ENCODE measurements at regions not wholly inside any gene's neighbourhood (a gene's known extent, or its start where the extent isn't known, plus 50 kb on each side); places are given as distances from the start of the nearest gene placed in this dataset.
"Not testable (repeated sequence)": the region's sequence is repeated elsewhere in the genome, so short reads cannot be mapped to it uniquely, and the experiment has no call there.

DNA sequence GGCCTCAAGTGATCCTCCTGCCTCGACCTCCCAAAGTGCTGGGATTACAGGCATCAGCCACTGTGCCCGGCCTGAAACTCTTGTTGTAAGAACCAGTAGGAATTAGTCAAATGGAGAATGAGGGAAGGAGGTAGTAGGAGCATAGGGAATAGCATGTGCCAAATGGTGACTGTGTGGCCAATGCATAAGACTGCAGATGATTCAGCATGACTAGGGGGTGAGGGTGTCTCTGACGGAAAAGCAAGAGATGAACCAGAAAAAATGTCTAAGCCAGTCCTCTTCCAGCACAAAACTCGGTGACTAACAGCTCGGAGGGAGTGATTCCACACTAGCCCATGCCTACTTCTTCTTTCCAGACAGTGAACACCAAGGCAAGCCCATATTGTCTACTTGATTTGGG, 58.2 kb upstream of the DUSP21 start:
- Mint-ChIP-seq H3K27ac (ENCODE audit: unreplicated experiment) (no peak overlapping the region), H3K9me3 (ENCODE audit: unreplicated experiment) (no peaks in the 10 kb centered on the region), H3K36me3 (ENCODE audit: low read depth, unreplicated experiment) (no peaks in the 10 kb centered on the region), H3K4me1 (ENCODE audit: unreplicated experiment) (no peaks in the 10 kb centered on the region), H3K27me3 (ENCODE audit: unreplicated experiment) (no peaks in the 10 kb centered on the region), H3K4me3 (ENCODE audit: unreplicated experiment) (no peak overlapping the region)
- TF ChIP-seq, protein P1, sequence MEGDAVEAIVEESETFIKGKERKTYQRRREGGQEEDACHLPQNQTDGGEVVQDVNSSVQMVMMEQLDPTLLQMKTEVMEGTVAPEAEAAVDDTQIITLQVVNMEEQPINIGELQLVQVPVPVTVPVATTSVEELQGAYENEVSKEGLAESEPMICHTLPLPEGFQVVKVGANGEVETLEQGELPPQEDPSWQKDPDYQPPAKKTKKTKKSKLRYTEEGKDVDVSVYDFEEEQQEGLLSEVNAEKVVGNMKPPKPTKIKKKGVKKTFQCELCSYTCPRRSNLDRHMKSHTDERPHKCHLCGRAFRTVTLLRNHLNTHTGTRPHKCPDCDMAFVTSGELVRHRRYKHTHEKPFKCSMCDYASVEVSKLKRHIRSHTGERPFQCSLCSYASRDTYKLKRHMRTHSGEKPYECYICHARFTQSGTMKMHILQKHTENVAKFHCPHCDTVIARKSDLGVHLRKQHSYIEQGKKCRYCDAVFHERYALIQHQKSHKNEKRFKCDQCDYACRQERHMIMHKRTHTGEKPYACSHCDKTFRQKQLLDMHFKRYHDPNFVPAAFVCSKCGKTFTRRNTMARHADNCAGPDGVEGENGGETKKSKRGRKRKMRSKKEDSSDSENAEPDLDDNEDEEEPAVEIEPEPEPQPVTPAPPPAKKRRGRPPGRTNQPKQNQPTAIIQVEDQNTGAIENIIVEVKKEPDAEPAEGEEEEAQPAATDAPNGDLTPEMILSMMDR (IDR thresholded peaks at IDR 0.05; ENCODE audit: unreplicated experiment) = no peak
- DNase-seq (ENCODE audit: low spot score) = no peak

DNA sequence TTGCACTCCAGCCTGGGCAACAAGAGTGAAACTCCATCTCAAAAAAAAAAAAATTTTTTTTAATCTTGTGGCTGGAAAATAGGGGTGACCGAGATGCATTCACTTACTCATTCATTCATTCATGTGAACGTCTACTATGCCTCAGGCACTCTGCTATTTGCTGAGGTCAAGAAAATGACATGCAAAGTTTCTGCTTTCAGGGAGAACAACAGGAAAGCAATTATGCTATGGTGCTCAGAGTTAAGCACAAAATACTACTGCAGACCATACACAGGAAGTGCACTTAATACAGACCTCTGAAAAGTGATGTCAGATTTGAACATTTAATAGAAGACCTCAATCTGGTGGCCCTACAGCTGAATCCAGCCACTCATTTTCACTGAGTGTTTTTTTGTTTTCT, 59.6 kb upstream of the DUSP21 start:
- TF ChIP-seq, protein P1 (IDR thresholded peaks at IDR 0.05; ENCODE audit: unreplicated experiment) = no peak
- DNase-seq (ENCODE audit: low spot score) = no peak
- H3K4me1 Mint-ChIP-seq (ENCODE audit: unreplicated experiment) = no peaks in the 10 kb centered on the region
- no peak overlapping the region for H3K27ac Mint-ChIP-seq (ENCODE audit: unreplicated experiment)
- H3K36me3 Mint-ChIP-seq (ENCODE audit: low read depth, unreplicated experiment) = no peaks in the 10 kb centered on the region
- H3K4me3 Mint-ChIP-seq (ENCODE audit: unreplicated experiment) = no peak overlapping the region
- H3K9me3 Mint-ChIP-seq (ENCODE audit: unreplicated experiment) = no peaks in the 10 kb centered on the region
- H3K27me3 Mint-ChIP-seq (ENCODE audit: unreplicated experiment) = no peaks in the 10 kb centered on the region

- no peaks in the 10 kb centered on the region for H3K4me1 Mint-ChIP-seq (ENCODE audit: unreplicated experiment)
- TF ChIP-seq, protein P1 (IDR thresholded peaks at IDR 0.05; ENCODE audit: unreplicated experiment) = no peak
- no peaks in the 10 kb centered on the region for H3K9me3 Mint-ChIP-seq (ENCODE audit: unreplicated experiment)
- H3K27me3 Mint-ChIP-seq (ENCODE audit: unreplicated experiment) = no peaks in the 10 kb centered on the region
- no peak for DNase-seq (ENCODE audit: low spot score)
- H3K27ac Mint-ChIP-seq (ENCODE audit: unreplicated experiment) = no peak overlapping the region
- H3K4me3 Mint-ChIP-seq (ENCODE audit: unreplicated experiment) = no peak overlapping the region
- H3K36me3 Mint-ChIP-seq (ENCODE audit: low read depth, unreplicated experiment) = no peaks in the 10 kb centered on the region
Measured at GRCh38 chrX:44778254-44778653, 65.6 kb upstream of the DUSP21 start.

DNA sequence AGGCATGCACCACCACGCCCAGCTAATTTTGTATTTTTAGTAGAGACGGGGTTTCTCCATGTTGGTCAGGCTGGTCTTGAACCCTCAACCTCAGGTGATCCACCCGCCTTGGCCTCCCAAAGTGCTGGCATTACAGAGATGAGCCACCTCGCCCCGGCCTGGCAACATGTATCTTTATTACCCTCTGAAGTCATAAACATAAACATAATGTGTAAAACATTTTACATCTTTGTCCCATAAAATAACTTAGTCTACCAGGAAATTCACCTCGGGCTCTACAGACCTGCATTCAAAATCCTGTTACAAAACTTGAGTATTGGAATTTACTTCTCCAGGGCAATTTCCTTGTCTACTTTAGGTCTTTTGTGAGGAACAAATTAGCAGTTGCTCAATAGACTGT, 68.1 kb upstream of the DUSP21 start:
- Mint-ChIP-seq H3K9me3 (ENCODE audit: unreplicated experiment) (no peaks in the 10 kb centered on the region), H3K4me3 (ENCODE audit: unreplicated experiment) (no peak overlapping the region), H3K4me1 (ENCODE audit: unreplicated experiment) (no peaks in the 10 kb centered on the region), H3K36me3 (ENCODE audit: low read depth, unreplicated experiment) (no peaks in the 10 kb centered on the region), H3K27ac (ENCODE audit: unreplicated experiment) (no peak overlapping the region), H3K27me3 (ENCODE audit: unreplicated experiment) (no peaks in the 10 kb centered on the region)
- no peak for DNase-seq (ENCODE audit: low spot score)
- TF ChIP-seq, protein P1 (IDR thresholded peaks at IDR 0.05; ENCODE audit: unreplicated experiment) = no peak

GRCh38 chrX:44774066-44774465, 69.8 kb upstream of the DUSP21 start:
- H3K27ac Mint-ChIP-seq (ENCODE audit: unreplicated experiment); H3K27me3 Mint-ChIP-seq (ENCODE audit: unreplicated experiment); DNase-seq (ENCODE audit: low spot score); H3K4me1 Mint-ChIP-seq (ENCODE audit: unreplicated experiment); H3K4me3 Mint-ChIP-seq (ENCODE audit: unreplicated experiment); H3K36me3 Mint-ChIP-seq (ENCODE audit: low read depth, unreplicated experiment); H3K9me3 Mint-ChIP-seq (ENCODE audit: unreplicated experiment): not testable (repeated sequence)

DNA sequence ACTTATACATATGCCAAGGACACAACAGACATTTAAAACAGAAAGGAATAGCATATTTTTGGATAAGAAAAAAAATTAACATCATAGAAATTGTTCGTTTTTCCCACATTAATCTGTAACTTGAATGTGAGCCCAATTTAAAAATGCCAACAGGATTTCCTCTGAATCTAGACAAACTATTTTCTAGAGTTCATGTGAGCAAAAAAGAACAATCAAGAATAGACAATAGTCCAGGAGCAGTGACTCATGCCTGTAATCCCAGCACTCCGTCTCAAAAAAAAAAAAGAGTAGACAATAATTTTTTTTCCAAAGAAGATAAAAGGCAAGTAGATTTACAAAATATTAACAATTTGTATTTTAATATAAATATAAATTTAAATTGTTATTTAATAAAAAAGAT, 73.7 kb upstream of the DUSP21 start:
- no peak for DNase-seq (ENCODE audit: low spot score)
- H3K4me3 Mint-ChIP-seq (ENCODE audit: unreplicated experiment) = no peak overlapping the region

More for the DNA sequence above, 73.7 kb upstream of the DUSP21 start:
- Mint-ChIP-seq H3K27me3 (ENCODE audit: unreplicated experiment) (no peaks in the 10 kb centered on the region), H3K36me3 (ENCODE audit: low read depth, unreplicated experiment) (no peaks in the 10 kb centered on the region), H3K4me1 (ENCODE audit: unreplicated experiment) (peaks cover 5% of the 10 kb centered on the region), H3K27ac (ENCODE audit: unreplicated experiment) (no peak overlapping the region), H3K9me3 (ENCODE audit: unreplicated experiment) (no peaks in the 10 kb centered on the region)
- TF ChIP-seq, protein P1 (IDR thresholded peaks at IDR 0.05; ENCODE audit: unreplicated experiment) = no peak

Measured in endothelial cell (in vitro differentiated cells).